Transverse colon (tissue), 4 donors: ENCODE measurements at regions not wholly inside any gene's neighbourhood (a gene's known extent, or its start where the extent isn't known, plus 50 kb on each side); places are given as distances from the start of the nearest gene placed in this dataset.

Source experiments
- DNase-seq: peaks from one replicate; pipeline ENCODE4 v3.0.0-alpha.2; 2019
- H3K27ac ChIP-seq, 4 donors: fragments of 200-600 bp; sonication (generic); 2 replicates each; pipeline ENCODE4 v1.5.1; 2016 to 2018; ENCODE audit warnings: inconsistent platforms in 4 of 4
- H3K27me3 ChIP-seq: fragments of 200-600 bp; sonication (generic); 2 replicates; pipeline ENCODE4 v1.5.1; 2017; ENCODE audit warnings: inconsistent platforms
- H3K36me3 ChIP-seq, 4 donors: fragments of 200-600 bp; sonication (generic); 2 replicates each; pipeline ENCODE4 v1.5.1; 2017 to 2019; ENCODE audit warnings: inconsistent platforms in 4 of 4
- H3K4me1 ChIP-seq, 4 donors: fragments of 200-600 bp; sonication (generic); 2 replicates each; pipeline ENCODE4 v1.5.1; 2017 to 2020; ENCODE audit warnings: inconsistent platforms in 4 of 4
- H3K4me3 ChIP-seq, 4 donors: fragments of 200-600 bp; sonication (generic); 1 replicate in 1 of 4; 2 replicates in 3 of 4; pipeline versions ENCODE4 v1.5.1 to v1.6.1; 2017 to 2019; ENCODE audit warnings: inconsistent platforms in 4 of 4
- H3K9me3 ChIP-seq, 2 donors: fragments of 200-600 bp; sonication (generic); 2 replicates each; pipeline ENCODE4 v1.5.1; 2017 to 2019; ENCODE audit warnings: inconsistent platforms in 2 of 2
- EP300 ChIP-seq: sonication (generic); formaldehyde crosslinking; IDR thresholded peaks from one replicate; pipeline ENCODE4 v1.6.1; 2017; ENCODE audit warnings: antibody characterized with exemption, low read depth
- POLR2A ChIP-seq: fragments of 450-650 bp; IDR thresholded peaks from one replicate; pipeline ENCODE4 v1.6.1; 2016; ENCODE audit warnings: antibody characterized with exemption, mild to moderate bottlenecking, moderate library complexity
- POLR2AphosphoS5 ChIP-seq, 3 donors: sonication (generic); formaldehyde crosslinking; IDR thresholded peaks; one replicate each; pipeline ENCODE4 v1.6.1; 2016; ENCODE audit warnings: antibody characterized with exemption in 3 of 3
- WGBS, 2 donors: methylation state at CpG; one replicate each; pipeline ENCODE4 v1.1.5; 2018; ENCODE audit warnings: low coverage in 1 of 2; 5-methylcytosine and 5-hydroxymethylcytosine counted together
- in situ Hi-C, 4 donors: fragments of 200-750 bp; cut with MboI; loops; one replicate each; pipeline versions ENCODE4 v1.15.0 to v1.15.1; 2017; ENCODE audit warnings: low sequenced_read_pairs in 3 of 4, low pct_ligation_motif_present in 1 of 4, low pct_unique_long_range_greater_than_20kb in 1 of 4
- intact Hi-C: fragments of 100-400 bp; cut with DNase I; formaldehyde crosslinking; loops from one replicate; pipeline ENCODE4 v1.15.1; 2023; ENCODE audit warnings: low total_unique reads
- TF ChIP-seq, protein P1 (sequence below), 5 experiments: fragments of 200-600 bp in 3 of 5; fragments of 450-650 bp in 2 of 5; sonication (generic) in 3 of 5; IDR thresholded peaks; 1 replicate in 2 of 5; 2 replicates in 3 of 5; pipeline ENCODE4 v1.5.1; 2016 to 2017; ENCODE audit warnings: antibody characterized with exemption in 5 of 5, inconsistent platforms in 3 of 5, mild to moderate bottlenecking in 2 of 5, moderate library complexity in 1 of 5

- intact Hi-C loops (no loop called here), in situ Hi-C loops (no loop called here)
- DNase-seq = no peak
- Histone ChIP-seq H3K4me3 (no peak overlapping the region), H3K27me3 (no peaks in the 10 kb centered on the region), H3K4me1 (no peaks in the 10 kb centered on the region), H3K27ac (no peak overlapping the region), H3K36me3 (no peaks in the 10 kb centered on the region), H3K9me3 (no peaks in the 10 kb centered on the region)
- WGBS, 2 donors = 93% methylated on average over 2 of the region's 2 CpGs; no CpG with 5 or more reads in 1 of the 2 donors
- no peak for TF ChIP-seq POLR2AphosphoS5 (IDR thresholded peaks at IDR 0.05)
- no peak for TF ChIP-seq POLR2A
Measured at GRCh38 chr14:98871796-98872195, 400.2 kb downstream of the BCL11B start.

GRCh38 chr14:98877065-98877464, 394.9 kb downstream of the BCL11B start:
- DNase-seq = no peak
- no peak overlapping the region for H3K27ac ChIP-seq
- TF ChIP-seq, protein P1, sequence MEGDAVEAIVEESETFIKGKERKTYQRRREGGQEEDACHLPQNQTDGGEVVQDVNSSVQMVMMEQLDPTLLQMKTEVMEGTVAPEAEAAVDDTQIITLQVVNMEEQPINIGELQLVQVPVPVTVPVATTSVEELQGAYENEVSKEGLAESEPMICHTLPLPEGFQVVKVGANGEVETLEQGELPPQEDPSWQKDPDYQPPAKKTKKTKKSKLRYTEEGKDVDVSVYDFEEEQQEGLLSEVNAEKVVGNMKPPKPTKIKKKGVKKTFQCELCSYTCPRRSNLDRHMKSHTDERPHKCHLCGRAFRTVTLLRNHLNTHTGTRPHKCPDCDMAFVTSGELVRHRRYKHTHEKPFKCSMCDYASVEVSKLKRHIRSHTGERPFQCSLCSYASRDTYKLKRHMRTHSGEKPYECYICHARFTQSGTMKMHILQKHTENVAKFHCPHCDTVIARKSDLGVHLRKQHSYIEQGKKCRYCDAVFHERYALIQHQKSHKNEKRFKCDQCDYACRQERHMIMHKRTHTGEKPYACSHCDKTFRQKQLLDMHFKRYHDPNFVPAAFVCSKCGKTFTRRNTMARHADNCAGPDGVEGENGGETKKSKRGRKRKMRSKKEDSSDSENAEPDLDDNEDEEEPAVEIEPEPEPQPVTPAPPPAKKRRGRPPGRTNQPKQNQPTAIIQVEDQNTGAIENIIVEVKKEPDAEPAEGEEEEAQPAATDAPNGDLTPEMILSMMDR (IDR thresholded peaks at IDR 0.05) = no peak
- TF ChIP-seq EP300 = no peak
- no peak for TF ChIP-seq POLR2A
- TF ChIP-seq POLR2AphosphoS5 (IDR thresholded peaks at IDR 0.05) = no peak
- no peaks in the 10 kb centered on the region for H3K9me3 ChIP-seq
- no peaks in the 10 kb centered on the region for H3K27me3 ChIP-seq
- H3K4me1 ChIP-seq = no peaks in the 10 kb centered on the region
- in situ Hi-C loops = no loop called here
- WGBS, 2 donors = 50 to 67% methylated on average over 1 of the region's 1 CpG
- no peak overlapping the region for H3K4me3 ChIP-seq
- intact Hi-C loops = no loop called here
- H3K36me3 ChIP-seq = no peaks in the 10 kb centered on the region

DNA sequence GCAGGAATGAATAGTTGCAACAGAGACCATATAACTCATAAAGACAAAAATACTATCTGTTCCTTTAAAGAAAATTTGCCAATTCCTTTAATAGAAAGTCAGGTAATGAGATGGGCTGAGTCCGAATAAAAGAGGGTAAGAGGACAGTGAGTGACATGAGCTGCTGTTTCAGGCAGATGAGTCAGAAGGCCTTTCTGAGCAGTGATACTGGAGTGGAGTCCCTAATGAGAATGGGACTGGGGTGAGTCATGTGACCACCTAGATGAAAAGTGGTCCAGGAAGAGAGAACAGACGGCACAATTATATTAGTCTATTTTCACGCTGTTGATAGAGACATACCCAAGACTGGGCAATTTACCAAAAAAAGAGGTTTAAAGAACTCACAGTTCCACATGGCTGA, 393.7 kb downstream of the BCL11B start:
- Histone ChIP-seq H3K36me3 (no peaks in the 10 kb centered on the region), H3K4me1 (no peaks in the 10 kb centered on the region), H3K27me3 (no peaks in the 10 kb centered on the region), H3K27ac (no peak overlapping the region), H3K9me3 (no peaks in the 10 kb centered on the region), H3K4me3 (no peak overlapping the region)
- no peak for DNase-seq
- in situ Hi-C loops = no loop called here
- TF ChIP-seq POLR2AphosphoS5 (IDR thresholded peaks at IDR 0.05) (no peak), POLR2A (no peak), EP300 (no peak)
- TF ChIP-seq, protein P1 (IDR thresholded peaks at IDR 0.05) = no peak
- intact Hi-C loops = no loop called here
- 84 to 100% methylated on average over 1 to 3 of the region's 3 CpGs for WGBS, 2 donors

GRCh38 chr14:98886982-98887381, 385.0 kb downstream of the BCL11B start:
- intact Hi-C loops = no loop called here
- 85 to 94% methylated on average over 3 to 8 of the region's 8 CpGs for WGBS, 2 donors
- H3K9me3 ChIP-seq = no peaks in the 10 kb centered on the region
- no peaks in the 10 kb centered on the region for H3K36me3 ChIP-seq
- no peaks in the 10 kb centered on the region for H3K27me3 ChIP-seq
- no peaks in the 10 kb centered on the region for H3K4me1 ChIP-seq
- no peak for DNase-seq
- in situ Hi-C loops = no loop called here
- TF ChIP-seq POLR2A (no peak), EP300 (no peak), POLR2AphosphoS5 (IDR thresholded peaks at IDR 0.05) (no peak)
- TF ChIP-seq, protein P1 (IDR thresholded peaks at IDR 0.05) = no peak
- H3K4me3 ChIP-seq = no peak overlapping the region
- H3K27ac ChIP-seq = no peak overlapping the region

- DNase-seq = no peak
- in situ Hi-C loops (no loop called here), intact Hi-C loops (no loop called here)
- no peaks in the 10 kb centered on the region for H3K36me3 ChIP-seq
- no peaks in the 10 kb centered on the region for H3K9me3 ChIP-seq
- H3K27me3 ChIP-seq = no peaks in the 10 kb centered on the region
- H3K4me1 ChIP-seq = no peaks in the 10 kb centered on the region
- H3K4me3 ChIP-seq = no peak overlapping the region
- no peak overlapping the region for H3K27ac ChIP-seq
- WGBS, 2 donors = 50 to 77% methylated on average over 1 to 3 of the region's 3 CpGs
- TF ChIP-seq POLR2A = no peak
- no peak for TF ChIP-seq EP300
- TF ChIP-seq, protein P1 (IDR thresholded peaks at IDR 0.05) = no peak
- no peak for TF ChIP-seq POLR2AphosphoS5 (IDR thresholded peaks at IDR 0.05)
Measured at GRCh38 chr14:98888281-98888680, 383.7 kb downstream of the BCL11B start.
